EH (cell line): ENCODE measurements at regions not wholly inside any gene's neighbourhood (a gene's known extent, or its start where the extent isn't known, plus 50 kb on each side); places are given as distances from the start of the nearest gene placed in this dataset.

ENCODE experiments used
- DNase-seq: peaks from one replicate; pipeline ENCODE4 v3.0.0-alpha.2; 2015; ENCODE audit warnings: low read depth

DNA sequence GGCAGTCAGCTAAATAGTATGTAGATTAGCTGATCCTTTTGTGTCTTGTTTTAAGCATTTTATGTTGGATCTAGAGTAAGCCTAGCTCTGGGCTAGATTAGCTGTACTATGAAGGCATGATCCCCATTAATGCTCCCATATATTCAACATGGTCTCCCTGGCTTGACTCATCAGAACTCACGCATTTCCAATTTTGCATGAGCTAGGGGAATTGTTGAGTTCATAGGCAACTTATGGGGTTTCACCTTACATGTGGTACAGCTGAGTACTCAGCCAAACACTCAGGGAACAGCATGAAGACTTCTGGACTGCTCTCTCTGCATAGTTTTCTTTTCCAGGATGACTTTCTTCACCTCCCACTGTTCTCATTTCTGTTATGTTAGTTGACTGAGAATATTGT lies 248.2 kb downstream of the TMX3 start:
- DNase-seq: no peak

DNA sequence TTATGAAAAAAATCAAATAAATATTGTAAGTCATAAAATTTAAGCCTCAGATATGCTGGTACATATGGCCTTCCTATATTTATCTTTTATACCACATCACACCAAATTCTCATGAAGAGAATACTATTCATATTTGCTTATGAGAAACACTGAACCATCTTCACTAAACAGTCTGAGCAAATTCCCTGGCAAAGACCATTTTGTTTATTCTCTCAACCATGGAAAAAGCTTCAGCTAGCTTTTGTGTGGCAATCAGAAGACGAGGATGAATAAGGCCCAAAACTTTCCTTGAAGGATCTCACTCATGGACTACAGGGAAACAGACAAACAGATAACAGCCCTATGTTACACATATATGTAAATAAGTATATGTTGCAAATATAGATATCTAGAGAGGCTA lies 252.1 kb downstream of the TMX3 start:
- DNase-seq: no peak

DNA sequence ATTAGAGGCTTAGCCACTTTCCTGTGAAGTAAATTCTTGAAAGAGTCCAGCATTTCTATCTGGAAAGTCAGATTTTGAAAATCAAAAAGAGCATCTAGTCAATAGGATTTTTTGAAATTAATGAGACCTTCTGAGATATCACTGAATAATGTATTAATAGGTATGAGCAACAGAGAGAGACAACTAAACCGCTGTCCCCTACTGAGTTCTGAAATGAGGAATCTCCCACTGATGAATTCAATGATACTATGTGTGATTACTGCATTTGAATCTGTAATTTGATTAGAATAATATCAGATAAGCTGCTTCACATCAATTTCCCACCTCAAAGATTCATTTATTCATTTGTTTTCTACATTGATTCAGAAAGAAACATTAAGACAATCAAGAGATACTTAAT lies 252.8 kb downstream of the TMX3 start:
- DNase-seq: no peak

DNA sequence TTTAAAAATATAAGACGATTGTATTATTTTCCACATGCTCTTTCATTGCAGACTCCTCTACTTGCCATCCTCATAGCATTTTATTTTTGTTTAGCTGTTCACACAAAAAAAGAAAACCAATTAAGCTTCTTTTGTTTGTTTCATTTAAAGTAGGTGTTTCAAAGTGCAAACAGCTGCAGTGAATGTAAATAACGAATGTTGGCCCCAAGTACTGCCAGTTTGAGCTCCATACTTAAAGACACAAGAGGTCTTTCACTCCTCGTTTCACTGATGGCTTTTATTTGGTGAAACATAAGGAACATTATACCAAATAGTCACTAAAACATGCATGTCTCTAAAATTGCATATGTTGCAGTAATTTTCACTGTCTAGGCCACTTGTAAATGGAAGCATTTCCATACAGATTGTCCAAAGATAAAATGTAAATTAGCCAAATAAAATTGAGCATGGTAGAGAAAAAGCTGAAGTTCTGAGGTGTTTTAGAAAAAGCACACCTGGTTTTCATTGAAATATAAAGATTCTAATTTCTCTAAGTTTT lies 253.4 kb downstream of the TMX3 start:
- no peak for DNase-seq

DNA sequence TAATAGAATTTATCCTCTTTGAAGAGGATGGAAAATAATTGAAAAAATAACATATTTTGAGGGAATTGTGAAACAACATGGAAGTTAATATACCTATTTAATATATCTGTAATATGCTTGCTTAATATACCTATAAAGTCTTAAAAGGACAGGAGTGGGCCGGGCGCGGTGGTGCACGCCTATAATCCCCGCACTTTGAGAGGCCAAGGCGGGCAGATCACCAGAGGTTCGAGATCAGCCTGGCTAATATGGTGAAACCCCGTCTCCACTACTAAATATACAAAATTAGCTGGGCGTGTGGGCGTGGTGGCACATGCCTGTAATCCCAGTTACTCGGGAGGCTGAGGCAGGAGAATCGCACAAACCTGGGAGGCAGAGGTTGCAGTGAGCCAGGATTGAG lies 254.9 kb downstream of the TMX3 start:
- DNase-seq: no peak

DNA sequence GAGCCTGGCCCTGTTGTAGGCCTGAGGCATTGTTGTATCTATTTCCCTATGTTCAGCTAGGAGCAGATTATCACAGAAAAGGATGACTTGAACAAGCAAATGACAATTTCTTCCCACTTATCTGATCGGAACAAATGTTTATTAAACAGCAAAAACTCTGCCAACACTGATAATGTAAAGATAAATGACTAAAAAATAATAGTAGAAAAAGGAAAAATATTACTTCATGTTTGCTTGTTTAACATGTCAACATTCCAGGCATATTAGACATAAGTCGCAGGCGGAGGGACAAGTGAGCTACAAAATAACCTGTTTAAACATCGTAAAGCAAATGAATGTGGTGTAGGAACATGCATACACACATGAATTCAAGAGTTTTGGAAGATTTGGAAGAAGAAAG lies 257.9 kb downstream of the TMX3 start:
- peak; percentile 64 for DNase-seq

DNA sequence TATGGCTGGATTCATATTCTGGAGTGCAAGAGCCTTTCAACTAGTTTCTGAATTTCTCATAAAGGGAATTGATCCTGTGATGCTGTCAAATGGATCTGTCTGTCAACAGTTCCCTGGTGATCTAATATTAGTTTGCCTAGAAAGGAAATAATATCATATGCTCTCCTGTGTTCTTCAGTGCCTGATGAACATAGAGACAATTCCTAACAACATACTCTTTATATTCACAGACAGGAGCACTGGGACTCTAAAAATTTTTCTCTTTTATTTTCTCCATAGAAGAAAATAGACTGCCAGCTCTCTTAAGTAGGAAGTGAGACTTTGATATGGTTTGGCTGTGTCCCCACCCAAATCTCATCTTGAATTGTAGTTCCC lies 259.7 kb downstream of the TMX3 start:
- no peak for DNase-seq

DNA sequence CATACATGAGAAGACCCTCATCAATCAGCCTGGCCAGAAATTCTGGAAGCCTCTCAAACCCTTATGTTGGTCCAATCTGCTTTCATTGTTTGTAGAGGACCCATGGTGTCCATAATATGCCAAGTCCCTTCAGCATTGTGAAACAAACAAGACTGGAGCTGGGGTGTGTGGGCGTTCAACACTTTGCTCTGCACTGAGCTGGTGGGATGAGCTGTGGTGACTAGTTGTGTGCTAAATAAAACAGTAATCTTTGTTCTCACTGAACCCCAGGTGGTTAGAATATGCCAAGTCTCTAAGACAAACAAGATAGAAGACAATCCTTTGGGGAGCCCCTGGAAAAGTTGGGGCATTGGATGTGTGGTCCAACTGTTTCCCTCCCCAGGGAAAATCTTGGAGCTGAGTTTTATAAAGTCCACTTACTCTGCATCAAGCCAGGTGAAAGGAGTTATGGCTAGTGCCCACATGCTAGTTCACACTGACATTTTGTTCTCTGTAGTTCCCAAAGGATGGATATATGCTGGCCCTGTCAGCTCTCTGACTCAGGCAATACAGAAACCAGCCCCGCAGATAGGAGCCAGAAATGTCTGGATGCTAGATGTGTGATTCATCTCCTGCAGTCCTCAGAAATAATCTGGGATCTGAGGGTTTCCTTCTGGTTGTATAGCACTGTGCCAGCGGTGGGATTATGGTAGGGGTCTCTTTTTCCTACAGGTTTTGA lies 260.2 kb downstream of the TMX3 start:
- peak; percentile 87 for DNase-seq

DNA sequence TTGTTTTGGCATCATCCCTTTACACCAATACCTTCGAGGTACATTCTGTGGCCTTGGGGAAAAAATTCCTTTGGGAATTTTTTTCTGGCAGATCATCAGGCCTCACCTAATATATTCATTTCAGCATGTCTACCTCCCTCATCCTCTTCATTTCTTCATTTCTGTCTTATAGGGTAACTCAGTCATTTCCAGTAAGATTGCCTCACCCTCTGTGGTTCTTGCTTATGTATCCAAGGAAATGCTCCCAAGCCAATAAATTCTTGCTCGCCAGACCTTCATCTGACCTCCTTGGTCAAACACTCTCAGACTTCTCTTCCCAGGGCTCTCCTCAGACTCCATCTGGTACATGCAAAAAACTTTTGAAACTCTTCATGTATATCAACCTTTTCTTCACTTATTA lies 265.6 kb downstream of the TMX3 start:
- peak; percentile 98 for DNase-seq

DNA sequence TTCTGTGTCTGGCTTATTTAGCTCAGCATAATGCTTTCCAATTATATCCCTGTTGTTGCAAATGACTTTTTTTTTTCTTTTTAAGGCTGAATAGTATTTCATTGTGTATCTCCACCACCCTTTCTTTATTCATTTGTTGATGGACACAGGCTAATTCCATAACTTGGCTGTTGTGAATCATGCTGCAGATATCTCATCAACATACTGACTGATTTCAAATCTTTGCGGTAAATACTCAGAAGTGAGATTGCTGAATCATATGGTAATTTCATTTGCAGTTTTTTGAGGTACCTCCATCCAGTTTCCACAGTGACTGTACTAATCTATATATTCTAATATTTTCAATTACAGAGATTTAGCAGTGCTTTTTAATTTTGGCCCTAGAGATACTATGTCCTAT lies 266.2 kb downstream of the TMX3 start:
- DNase-seq: peak; percentile 92

DNA sequence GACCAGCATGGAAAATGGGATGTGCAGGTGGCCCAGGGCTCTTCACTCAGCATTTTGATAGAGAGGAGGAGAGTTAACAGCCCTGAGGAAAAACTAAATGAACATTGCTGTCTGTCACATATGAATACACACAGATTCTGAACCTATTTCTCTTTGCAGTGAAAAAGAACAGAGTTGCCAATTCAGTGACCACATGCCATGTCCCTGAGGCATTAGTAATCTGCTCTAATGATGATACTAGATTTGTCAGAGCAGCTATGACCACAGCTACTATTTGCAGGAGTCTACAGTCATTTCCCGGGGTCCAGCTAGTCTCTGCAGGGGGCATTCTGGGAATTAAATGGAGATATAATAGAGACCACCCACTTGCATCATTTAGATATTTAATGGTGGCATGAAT lies 267.6 kb downstream of the TMX3 start:
- peak; percentile 79 for DNase-seq

DNA sequence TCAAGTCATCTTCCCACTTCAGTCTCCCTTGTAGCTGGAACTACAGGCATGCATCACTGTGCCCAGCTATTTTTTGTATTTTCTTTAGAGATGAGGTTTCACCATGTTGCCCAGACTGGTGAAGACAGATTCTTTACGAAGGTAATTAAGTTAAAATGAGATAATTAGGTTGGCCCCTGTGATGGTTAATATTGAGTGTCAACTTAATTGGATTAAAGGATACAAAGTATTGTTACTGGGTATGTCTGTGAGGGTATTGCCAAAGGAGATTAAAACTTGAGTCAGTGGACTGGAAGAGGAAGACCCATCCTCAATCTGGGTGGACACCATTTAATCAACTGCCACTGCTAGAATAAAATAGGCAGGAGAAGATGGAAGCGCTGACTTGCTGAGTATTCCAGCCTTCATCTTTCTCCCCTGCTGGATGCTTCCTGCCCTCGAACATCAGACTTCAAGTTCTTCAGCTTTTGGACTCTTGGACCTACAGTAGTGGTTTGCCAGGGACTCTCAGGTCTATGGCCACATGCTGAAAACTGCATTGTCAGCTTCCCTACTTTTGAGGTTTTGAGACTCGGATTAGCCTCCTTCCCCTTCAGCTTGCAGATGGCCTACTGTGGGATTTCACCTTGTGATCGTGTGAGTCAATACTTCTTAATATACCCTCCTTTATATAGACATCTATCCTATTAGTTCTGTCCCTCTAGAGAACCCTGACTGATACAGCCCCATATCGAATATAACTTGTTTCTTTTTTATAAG lies 269.1 kb downstream of the TMX3 start:
- no peak for DNase-seq

DNA sequence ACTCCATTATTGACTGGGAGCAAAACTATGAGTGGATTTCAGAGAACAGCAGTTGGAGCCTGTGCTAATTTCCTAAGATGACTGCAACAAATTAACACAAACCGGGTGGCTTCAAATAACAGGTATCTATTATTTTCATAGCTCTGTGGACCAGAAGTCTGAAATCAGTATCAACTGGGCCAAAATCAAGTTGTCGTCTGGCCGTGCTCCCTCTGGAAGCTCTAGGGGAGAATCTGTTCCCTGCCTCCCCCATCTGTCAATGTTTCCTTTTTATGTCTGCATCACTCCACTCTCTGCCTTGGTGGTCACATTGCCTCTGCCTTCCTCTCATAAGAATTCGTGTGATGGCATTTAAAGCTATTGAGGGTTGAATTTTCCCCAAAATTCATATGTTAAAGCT lies 269.8 kb downstream of the TMX3 start:
- DNase-seq: no peak

DNA sequence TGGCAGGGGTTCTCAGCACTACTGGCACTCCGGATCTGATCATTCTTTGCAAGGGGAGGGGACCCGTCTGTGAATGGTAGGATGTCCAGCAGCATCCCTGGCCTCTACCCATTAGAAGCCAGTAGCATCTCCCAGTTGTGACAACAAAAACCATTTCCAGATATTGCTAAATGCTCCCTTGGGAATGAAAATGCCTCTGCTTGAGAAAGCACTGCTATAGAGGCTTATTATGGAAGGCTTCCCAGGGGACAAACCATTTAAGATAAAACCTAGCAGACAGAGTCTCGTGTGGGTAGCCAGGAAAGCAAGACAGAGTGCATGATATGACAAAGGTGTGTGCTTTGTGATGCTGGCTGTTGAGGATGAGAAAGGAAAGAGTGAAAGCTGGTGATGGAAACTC lies 273.7 kb downstream of the TMX3 start:
- no peak for DNase-seq

DNA sequence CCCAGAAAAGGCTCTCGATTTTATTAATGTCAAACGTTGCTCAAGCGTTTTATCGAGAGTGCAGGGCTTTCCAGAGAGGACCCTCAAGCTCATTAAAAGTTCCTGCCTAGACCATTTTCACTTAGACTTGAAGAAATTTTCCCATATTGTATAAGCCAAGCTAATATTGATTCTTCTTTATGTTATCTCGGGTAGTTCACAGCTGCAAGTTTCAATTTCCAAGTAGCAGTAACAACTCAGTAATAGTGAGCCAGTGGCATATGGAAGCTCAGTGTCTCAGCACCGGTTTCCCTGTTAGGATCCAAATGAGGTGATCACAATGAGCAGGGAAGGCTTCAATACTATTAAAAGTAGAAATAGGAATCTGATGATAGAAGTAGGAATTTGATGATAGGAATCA lies 274.5 kb downstream of the TMX3 start:
- DNase-seq: no peak

DNA sequence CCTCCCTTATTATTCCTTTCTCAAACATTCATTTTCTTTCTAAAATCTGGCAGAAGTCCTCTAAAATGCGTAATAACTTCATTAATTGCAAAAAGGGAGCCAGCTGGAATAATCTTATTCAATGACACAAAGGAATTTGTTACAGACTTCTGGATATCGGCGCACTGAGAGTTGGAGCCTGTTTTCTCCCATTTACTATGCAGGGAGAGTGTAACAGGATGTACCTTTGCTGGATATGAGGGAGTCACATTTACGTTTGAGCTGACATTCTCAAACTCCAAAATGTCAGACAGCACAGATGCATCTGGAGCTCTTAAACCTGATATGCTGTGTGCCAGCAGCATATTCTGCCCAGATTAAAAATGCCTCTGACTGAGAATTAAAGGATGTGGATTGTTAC lies 275.3 kb downstream of the TMX3 start:
- no peak for DNase-seq

DNA sequence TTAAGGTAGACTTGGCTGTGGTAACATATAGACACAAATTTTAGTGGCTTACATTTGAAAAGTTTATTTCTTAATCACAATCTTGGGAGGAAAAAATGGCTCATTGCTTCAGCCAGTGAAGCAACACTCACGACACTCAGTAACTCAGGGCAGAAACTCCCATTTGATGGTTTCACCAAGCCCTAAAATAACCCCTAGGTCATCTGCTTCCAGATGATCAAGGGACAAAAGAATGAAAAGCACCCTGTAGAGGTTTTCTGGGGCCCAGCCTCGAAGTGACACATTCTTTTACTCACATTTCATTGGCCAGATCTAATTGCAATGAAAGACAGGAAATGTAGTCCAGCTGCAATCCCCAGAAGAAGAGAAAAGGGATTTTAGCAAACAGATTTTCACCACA lies 275.9 kb downstream of the TMX3 start:
- peak; percentile 97 for DNase-seq

DNA sequence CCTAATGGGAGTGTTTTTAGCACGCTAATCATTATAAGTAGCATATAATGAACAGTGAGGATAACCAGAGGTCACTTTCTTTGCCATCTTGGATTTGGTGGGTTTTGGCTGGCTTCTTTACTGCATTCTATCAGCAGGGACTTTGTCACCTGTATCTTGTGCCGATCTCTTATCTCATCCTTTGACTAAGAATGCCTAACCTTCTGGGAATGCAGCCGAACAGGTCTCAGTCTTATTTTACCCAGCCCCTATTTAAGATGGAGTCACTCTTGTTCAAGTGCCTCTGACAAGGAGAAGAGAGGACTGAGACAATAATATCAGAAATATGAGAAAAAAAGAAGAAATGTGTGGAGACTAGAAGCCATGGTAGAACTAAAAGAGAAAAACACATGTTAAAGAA lies 276.4 kb downstream of the TMX3 start:
- no peak for DNase-seq

DNA sequence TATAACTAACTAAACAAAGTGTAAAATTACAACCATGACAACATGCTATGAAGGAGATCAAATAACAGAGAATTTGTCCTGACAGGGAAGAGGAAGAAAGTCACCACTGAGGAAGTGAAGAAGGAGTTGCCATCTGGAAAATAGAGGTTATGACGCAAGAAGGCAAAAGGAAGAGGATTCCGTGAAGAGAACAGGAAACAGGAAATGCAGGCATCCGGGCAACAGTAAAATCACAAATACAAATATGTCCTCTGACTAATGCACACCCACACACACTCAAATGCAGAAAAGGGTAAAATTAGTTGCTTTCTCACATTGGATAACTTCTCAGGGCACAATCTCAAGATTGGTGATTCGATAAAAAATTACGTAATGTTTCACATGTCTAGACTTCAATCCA lies 278.4 kb downstream of the TMX3 start:
- peak; percentile 67 for DNase-seq

DNA sequence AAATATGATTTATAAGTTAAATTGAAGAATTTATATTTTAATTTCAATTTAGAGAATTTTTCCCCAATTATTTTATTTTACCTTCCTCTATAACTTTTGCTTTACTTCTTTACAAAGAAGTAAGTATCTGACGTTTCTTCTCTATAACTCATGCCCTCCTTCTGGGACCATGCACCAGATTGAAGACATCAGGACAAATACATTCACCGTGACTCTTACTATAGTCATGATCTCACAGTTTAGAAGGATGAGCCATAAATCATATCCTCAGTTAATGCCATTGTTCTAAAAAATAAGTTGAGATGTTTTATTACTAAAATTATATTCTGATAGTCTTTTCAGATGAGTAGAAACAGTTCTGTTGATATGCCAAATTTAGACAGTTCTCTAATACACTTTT lies 279.3 kb downstream of the TMX3 start:
- DNase-seq: no peak

DNA sequence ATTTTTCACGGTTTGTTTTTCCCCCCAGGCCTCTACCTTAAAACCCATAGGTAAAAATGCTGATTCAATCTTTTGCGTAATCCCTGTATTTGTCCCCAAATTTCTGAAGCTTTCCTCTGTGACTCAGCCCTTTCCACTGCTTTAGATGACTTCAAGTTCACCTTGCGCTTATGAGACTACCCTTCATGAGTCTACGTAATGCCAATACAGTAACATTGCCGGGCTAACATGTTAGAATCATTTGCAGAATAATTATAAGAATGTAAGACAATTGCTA lies 283.0 kb downstream of the TMX3 start:
- DNase-seq: no peak

DNA sequence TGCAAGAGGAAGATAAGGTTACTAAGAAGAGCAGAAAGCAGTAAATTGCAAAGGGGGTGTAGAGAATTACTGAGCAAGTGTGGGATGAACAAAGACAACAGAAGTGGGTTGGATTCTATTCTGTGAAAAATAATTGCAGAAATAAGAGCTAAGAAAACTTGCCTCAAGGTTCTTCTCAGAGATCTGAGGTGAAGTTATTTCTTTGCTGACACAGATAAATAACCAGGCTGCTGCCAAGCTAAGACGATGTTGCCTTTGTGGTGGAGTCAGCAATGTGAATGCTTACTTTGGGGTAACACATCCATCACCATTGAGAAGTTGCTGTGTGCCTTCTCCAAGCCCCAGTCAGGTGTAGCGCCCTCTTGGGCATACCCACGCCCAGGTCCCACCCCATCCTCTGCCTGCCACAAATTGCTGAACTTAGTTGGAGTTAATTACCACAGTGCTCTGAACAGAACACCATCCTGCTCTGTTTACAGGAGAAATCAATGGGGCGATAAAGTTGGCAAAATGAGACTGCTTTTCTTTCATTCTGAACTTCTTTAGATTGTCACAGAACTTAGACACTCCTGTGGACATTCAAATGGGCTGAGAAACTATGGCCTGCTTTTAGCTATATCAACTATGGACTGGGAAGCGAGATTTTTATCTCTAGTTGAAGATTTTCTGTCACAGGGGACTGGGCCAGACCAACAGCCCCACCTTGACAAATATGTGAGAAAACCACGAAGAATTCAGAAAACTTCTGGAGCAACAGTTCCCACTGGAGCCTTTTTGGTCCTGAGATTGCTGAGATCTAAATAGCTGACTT lies 283.6 kb downstream of the TMX3 start:
- DNase-seq: peak; percentile 91

DNA sequence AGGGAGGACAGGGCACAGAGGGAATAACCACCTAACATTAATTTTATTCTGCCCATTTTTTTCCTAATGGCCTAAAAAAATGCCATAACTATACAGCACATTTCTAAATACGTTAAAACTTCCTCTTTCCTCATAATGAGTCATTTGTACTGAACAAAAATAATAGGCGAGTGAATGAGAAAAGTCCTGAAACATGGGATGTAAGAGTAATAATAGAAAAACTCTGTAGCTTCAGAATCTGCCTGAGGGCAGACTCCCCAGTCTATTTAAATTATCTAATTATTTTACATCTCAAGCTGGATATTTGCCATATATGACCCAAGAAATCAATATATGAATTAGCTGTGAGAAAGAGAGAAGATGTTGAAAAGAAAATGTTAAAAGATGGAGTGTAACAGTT lies 285.1 kb downstream of the TMX3 start:
- DNase-seq: peak; percentile 77
